OCI-LY7 (cell line): ENCODE measurements at regions not wholly inside any gene's neighbourhood (a gene's known extent, or its start where the extent isn't known, plus 50 kb on each side); places are given as distances from the start of the nearest gene placed in this dataset.

Experiments used
- BruUV-seq: library from RNA; stranded (reverse); fragments of 400-500 nt; replicated peaks from 2 replicates; lab custom pipeline; 2021; lab: Mats Ljungman, UMichigan
- CTCF ChIA-PET: fragments of 300-600 bp; sonication (Branson Sonifier 250); formaldehyde crosslinking; loops from one replicate; lab custom pipeline; 2022; ENCODE audit warnings: antibody characterized with exemption; ENCODE audit not compliant: unreplicated experiment; lab: Charles Lee
- POLR2A ChIA-PET: fragments of 300-600 bp; sonication (Branson Sonifier 250); formaldehyde crosslinking; loops from one replicate; lab custom pipeline; 2022; ENCODE audit warnings: antibody characterized with exemption; lab: Charles Lee
- DNase-seq: peaks from one replicate; pipeline ENCODE4 v3.0.0-alpha.2; 2015; ENCODE audit warnings: low spot score
- H2AFZ ChIP-seq: fragments of 200-600 bp; sonication (generic), shearing (Covaris generic); 2 replicates; pipeline ENCODE4 v1.6.1; 2014; ENCODE audit warnings: mild to moderate bottlenecking, antibody characterized with exemption, low read length, moderate library complexity
- H3K27ac ChIP-seq: fragments of 200-600 bp; sonication (generic); 2 replicates; pipeline ENCODE4 v1.5.1; 2014; ENCODE audit warnings: mixed run types, low read depth, mild to moderate bottlenecking, moderate library complexity, low read length, inconsistent platforms; ENCODE audit not compliant: poor library complexity, severe bottlenecking
- H3K36me3 ChIP-seq: fragments of 200-600 bp; sonication (generic); 2 replicates; pipeline ENCODE4 v1.6.1; 2014; ENCODE audit warnings: mild to moderate bottlenecking, antibody characterized with exemption, low read length, moderate library complexity, mixed read lengths; ENCODE audit not compliant: insufficient read depth
- H3K4me1 ChIP-seq: fragments of 200-600 bp; sonication (generic); 2 replicates; pipeline ENCODE4 v1.5.1; 2014; ENCODE audit warnings: mild to moderate bottlenecking, low read length; ENCODE audit not compliant: insufficient read depth, poor library complexity, severe bottlenecking
- H3K4me2 ChIP-seq: fragments of 200-600 bp; sonication (generic); 2 replicates; pipeline ENCODE4 v1.6.1; 2014; ENCODE audit warnings: mild to moderate bottlenecking, low read length
- H3K4me3 ChIP-seq: fragments of 200-600 bp; sonication (generic); 2 replicates; pipeline ENCODE4 v1.5.1; 2014; ENCODE audit warnings: mild to moderate bottlenecking, low read depth, low read length; ENCODE audit not compliant: poor library complexity, severe bottlenecking
- H3K79me2 ChIP-seq: fragments of 200-600 bp; sonication (generic); 2 replicates; pipeline ENCODE4 v1.6.1; 2016; ENCODE audit warnings: low read depth, mild to moderate bottlenecking, low read length, moderate library complexity, mixed read lengths; ENCODE audit not compliant: insufficient read depth
- H3K9me2 ChIP-seq: fragments of 200-600 bp; sonication (generic); 2 replicates; pipeline ENCODE4 v1.6.1; 2016; ENCODE audit warnings: mild to moderate bottlenecking, low read length, mixed read lengths; ENCODE audit not compliant: insufficient read depth
- H3K9me3 ChIP-seq: fragments of 200-600 bp; sonication (generic); 2 replicates; pipeline ENCODE4 v1.6.1; 2014; ENCODE audit warnings: mild to moderate bottlenecking, mixed run types, low read length, mixed read lengths
- H4K20me1 ChIP-seq: fragments of 200-600 bp; sonication (generic); 2 replicates; pipeline ENCODE4 v1.6.1; 2014; ENCODE audit warnings: mild to moderate bottlenecking, antibody characterized with exemption, low read length, moderate library complexity, mixed read lengths; ENCODE audit not compliant: insufficient read depth
- EZH2phosphoT487 ChIP-seq: fragments of 200-600 bp; sonication (generic); IDR thresholded peaks from 2 replicates; pipeline ENCODE4 v1.6.1; 2018; ENCODE audit warnings: low read depth, borderline replicate concordance, mild to moderate bottlenecking, mixed run types, antibody characterized with exemption, low read length, moderate library complexity, mixed read lengths
- intact Hi-C: fragments of 100-400 bp; cut with micrococcal nuclease; formaldehyde crosslinking; loops from one replicate; pipeline ENCODE4 v1.10.0; 2022; ENCODE audit not compliant: unreplicated experiment
- TF ChIP-seq, protein P1 (sequence below): fragments of 200-600 bp; sonication (generic); conservative IDR thresholded peaks from 2 replicates; pipeline ENCODE4 v1.5.1; 2014; ENCODE audit warnings: mild to moderate bottlenecking, antibody characterized with exemption, low read length, moderate library complexity, mixed read lengths

DNA sequence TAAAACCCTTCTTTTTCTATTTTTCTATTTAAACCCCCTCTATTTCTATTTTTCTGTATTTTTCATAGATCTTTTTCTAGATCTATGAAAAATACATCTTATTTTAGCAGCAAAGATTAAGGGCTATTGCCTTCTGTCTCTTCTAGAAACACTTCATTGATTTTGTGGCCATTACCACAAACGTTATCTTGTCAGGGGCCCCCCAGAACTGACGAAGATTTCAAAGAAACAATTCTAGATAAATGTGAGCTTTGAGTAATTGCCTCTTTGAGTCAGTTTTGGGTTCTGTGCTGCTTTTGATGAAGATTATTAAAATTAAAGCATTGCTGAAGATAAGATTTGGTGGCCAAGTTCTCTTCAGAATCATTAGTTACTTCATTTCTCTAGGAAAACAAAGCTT is 279.6 kb upstream of the PEX5L start:
- H3K4me1 ChIP-seq = no peaks in the 10 kb centered on the region
- no peak overlapping the region for H3K4me3 ChIP-seq
- POLR2A ChIA-PET = interaction anchor here (0.9 kb wide), 1 partner anchor 123 kb away, joined by 3 read pairs; no protein-coding TSS in a partner anchor
- no peaks in the 10 kb centered on the region for H3K79me2 ChIP-seq
- H4K20me1 ChIP-seq = no peaks in the 10 kb centered on the region
- no peak overlapping the region for H3K4me2 ChIP-seq
- intact Hi-C loops = no loop called here
- H3K36me3 ChIP-seq = no peaks in the 10 kb centered on the region
- no peak overlapping the region for H3K27ac ChIP-seq
- H2AFZ ChIP-seq = no peak overlapping the region
- TF ChIP-seq EZH2phosphoT487 = no peak
- TF ChIP-seq, protein P1, sequence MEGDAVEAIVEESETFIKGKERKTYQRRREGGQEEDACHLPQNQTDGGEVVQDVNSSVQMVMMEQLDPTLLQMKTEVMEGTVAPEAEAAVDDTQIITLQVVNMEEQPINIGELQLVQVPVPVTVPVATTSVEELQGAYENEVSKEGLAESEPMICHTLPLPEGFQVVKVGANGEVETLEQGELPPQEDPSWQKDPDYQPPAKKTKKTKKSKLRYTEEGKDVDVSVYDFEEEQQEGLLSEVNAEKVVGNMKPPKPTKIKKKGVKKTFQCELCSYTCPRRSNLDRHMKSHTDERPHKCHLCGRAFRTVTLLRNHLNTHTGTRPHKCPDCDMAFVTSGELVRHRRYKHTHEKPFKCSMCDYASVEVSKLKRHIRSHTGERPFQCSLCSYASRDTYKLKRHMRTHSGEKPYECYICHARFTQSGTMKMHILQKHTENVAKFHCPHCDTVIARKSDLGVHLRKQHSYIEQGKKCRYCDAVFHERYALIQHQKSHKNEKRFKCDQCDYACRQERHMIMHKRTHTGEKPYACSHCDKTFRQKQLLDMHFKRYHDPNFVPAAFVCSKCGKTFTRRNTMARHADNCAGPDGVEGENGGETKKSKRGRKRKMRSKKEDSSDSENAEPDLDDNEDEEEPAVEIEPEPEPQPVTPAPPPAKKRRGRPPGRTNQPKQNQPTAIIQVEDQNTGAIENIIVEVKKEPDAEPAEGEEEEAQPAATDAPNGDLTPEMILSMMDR = no peak
- H3K9me2 ChIP-seq = no peaks in the 10 kb centered on the region
- BruUV-seq = no TSS peak
- DNase-seq = no peak
- CTCF ChIA-PET = no interaction called here
- no peaks in the 10 kb centered on the region for H3K9me3 ChIP-seq

DNA sequence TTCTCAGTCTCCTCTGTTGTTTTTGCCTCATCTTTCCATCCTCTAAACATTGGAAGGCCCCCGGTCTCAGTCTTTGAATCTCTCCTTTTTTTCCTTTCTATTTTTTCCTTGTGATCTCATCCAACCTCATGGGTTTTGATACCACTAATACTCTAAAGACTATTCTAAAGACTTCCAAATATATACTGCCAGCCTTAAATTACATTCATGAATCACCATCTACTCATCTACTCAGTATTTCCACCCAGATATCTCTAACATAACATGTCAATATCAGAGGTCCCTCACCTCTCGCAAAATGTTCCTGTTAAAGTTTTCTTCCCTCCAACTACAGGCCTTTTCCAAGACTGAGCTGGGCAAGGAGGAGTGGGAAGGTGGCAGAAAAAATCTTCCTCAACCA is 282.5 kb upstream of the TTC14 start:
- Histone ChIP-seq H3K4me1 (no peaks in the 10 kb centered on the region), H2AFZ (no peak overlapping the region), H3K4me3 (no peak overlapping the region), H3K27ac (no peak overlapping the region), H3K79me2 (no peaks in the 10 kb centered on the region), H3K9me2 (no peaks in the 10 kb centered on the region), H3K36me3 (no peaks in the 10 kb centered on the region), H3K9me3 (no peaks in the 10 kb centered on the region), H4K20me1 (no peaks in the 10 kb centered on the region), H3K4me2 (no peak overlapping the region)
- POLR2A ChIA-PET = no interaction called here
- CTCF ChIA-PET = no interaction called here
- TF ChIP-seq, protein P1 = no peak
- no peak for TF ChIP-seq EZH2phosphoT487
- no peak for DNase-seq
- no TSS peak for BruUV-seq
- intact Hi-C loops = no loop called here

DNA sequence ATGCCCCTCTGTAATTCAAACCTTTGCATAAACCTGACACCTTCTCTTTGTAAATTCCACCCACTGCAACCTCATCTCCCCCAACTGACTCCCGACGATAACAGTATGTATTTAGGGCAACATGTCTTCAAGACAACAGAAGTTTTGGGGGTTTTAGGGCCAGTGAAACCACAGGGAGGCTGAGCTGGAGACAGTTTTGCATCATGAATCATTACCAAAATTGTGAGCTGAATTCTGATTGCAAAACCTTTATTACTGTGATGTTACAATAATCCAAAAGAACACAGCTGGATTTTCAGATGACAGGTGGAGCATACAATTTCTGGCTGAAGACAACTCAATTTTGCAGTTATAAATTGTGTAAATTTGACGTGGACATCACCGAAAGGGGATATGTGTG is 281.3 kb upstream of the TTC14 start:
- POLR2A ChIA-PET = interaction anchor here (0.6 to 0.8 kb wide), 2 partner anchors 18 to 44 kb away, joined by 3 read pairs; no protein-coding TSS in a partner anchor
- TF ChIP-seq EZH2phosphoT487 = no peak
- TF ChIP-seq, protein P1 = no peak
- no peak overlapping the region for H3K4me3 ChIP-seq
- CTCF ChIA-PET = no interaction called here
- intact Hi-C loops = no loop called here
- H2AFZ ChIP-seq = no peak overlapping the region
- H3K36me3 ChIP-seq = no peaks in the 10 kb centered on the region
- H3K4me1 ChIP-seq = no peaks in the 10 kb centered on the region
- H3K9me2 ChIP-seq = no peaks in the 10 kb centered on the region
- H4K20me1 ChIP-seq = no peaks in the 10 kb centered on the region
- H3K4me2 ChIP-seq = no peak overlapping the region
- H3K79me2 ChIP-seq = no peaks in the 10 kb centered on the region
- no peak for DNase-seq
- H3K9me3 ChIP-seq = no peaks in the 10 kb centered on the region
- BruUV-seq = no TSS peak
- H3K27ac ChIP-seq = no peak overlapping the region
